Glutamatergic neuron (in vitro differentiated cells): ENCODE measurements at regions not wholly inside any gene's neighbourhood (a gene's known extent, or its start where the extent isn't known, plus 50 kb on each side); places are given as distances from the start of the nearest gene placed in this dataset.

Experiments
- DNase-seq: peaks from one replicate; pipeline ENCODE4 v3.0.0; 2022
- H3K27ac Mint-ChIP-seq: one replicate; pipeline ENCODE4 v1.8.0; 2020; ENCODE audit warnings: mild to moderate bottlenecking, mixed read lengths, inconsistent platforms; ENCODE audit not compliant: unreplicated experiment
- H3K27me3 Mint-ChIP-seq: one replicate; pipeline ENCODE4 v1.8.0; 2020; ENCODE audit warnings: mild to moderate bottlenecking, moderate library complexity, mixed read lengths, inconsistent platforms; ENCODE audit not compliant: unreplicated experiment
- H3K36me3 Mint-ChIP-seq: one replicate; pipeline ENCODE4 v1.8.0; 2020; ENCODE audit warnings: mild to moderate bottlenecking, mixed read lengths, inconsistent platforms; ENCODE audit not compliant: unreplicated experiment
- H3K4me1 Mint-ChIP-seq: one replicate; pipeline ENCODE4 v1.8.0; 2020; ENCODE audit warnings: mild to moderate bottlenecking, low read depth, mixed read lengths, inconsistent platforms; ENCODE audit not compliant: unreplicated experiment
- H3K4me3 Mint-ChIP-seq: one replicate; pipeline ENCODE4 v1.8.0; 2020; ENCODE audit warnings: mild to moderate bottlenecking, mixed read lengths, inconsistent platforms; ENCODE audit not compliant: unreplicated experiment
- H3K9me3 Mint-ChIP-seq: one replicate; pipeline ENCODE4 v1.8.0; 2020; ENCODE audit warnings: mild to moderate bottlenecking, moderate library complexity, mixed read lengths, inconsistent platforms; ENCODE audit not compliant: unreplicated experiment
- TF ChIP-seq, protein P1 (sequence below): fragments of 200-600 bp; sonication (generic); IDR thresholded peaks from one replicate; pipeline ENCODE4 v1.5.0; 2021; ENCODE audit not compliant: partially characterized antibody, unreplicated experiment

DNA sequence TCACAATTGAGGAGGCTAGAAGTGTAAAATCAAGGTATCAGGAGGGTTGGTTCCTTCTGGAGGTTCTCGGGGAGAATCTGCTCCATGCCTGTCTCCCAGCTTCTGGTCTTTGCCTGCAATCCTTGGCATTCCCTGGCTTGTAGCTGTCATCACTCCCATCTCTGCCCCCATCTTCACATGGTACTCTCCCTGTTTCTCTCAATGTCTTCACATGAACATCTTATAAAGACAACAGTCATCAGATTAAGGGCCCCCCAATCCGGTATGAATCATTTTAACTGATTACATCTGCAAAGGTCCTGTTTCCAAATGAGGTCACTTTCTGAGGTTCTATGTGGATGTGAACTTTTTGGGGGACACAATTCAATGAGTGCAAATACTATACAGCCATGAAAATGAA is 113.0 kb upstream of the GALNT15 start:
- Mint-ChIP-seq H3K27ac (no peak overlapping the region), H3K27me3 (peaks cover 1% of the 10 kb centered on the region), H3K4me1 (no peaks in the 10 kb centered on the region), H3K9me3 (peaks cover 3% of the 10 kb centered on the region), H3K36me3 (no peaks in the 10 kb centered on the region), H3K4me3 (no peak overlapping the region)
- DNase-seq: no peak
- TF ChIP-seq, protein P1, sequence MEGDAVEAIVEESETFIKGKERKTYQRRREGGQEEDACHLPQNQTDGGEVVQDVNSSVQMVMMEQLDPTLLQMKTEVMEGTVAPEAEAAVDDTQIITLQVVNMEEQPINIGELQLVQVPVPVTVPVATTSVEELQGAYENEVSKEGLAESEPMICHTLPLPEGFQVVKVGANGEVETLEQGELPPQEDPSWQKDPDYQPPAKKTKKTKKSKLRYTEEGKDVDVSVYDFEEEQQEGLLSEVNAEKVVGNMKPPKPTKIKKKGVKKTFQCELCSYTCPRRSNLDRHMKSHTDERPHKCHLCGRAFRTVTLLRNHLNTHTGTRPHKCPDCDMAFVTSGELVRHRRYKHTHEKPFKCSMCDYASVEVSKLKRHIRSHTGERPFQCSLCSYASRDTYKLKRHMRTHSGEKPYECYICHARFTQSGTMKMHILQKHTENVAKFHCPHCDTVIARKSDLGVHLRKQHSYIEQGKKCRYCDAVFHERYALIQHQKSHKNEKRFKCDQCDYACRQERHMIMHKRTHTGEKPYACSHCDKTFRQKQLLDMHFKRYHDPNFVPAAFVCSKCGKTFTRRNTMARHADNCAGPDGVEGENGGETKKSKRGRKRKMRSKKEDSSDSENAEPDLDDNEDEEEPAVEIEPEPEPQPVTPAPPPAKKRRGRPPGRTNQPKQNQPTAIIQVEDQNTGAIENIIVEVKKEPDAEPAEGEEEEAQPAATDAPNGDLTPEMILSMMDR: no peak

DNA sequence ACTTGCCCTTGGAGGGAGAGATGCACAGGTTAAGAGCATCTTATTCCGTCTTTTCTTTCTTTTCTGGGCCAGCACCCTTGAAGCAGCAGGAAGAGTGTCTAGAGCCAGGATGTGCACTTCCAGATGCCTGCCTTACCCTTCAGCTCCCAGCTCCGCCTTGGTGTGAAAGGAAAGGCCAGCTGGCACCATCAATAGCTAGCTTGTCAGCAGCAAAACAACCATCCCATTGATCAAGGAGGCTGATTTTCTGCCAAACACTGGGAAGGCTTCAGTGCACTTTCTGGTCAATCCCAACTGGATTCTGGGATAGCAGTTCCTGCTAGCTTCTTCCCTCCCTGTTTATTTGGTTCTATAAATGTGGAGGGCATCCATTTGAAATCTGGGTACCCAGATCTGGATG is 110.9 kb upstream of the GALNT15 start:
- DNase-seq: no peak
- Mint-ChIP-seq H3K27me3 (peaks cover 1% of the 10 kb centered on the region), H3K27ac (no peak overlapping the region), H3K4me1 (no peaks in the 10 kb centered on the region), H3K36me3 (no peaks in the 10 kb centered on the region), H3K4me3 (no peak overlapping the region), H3K9me3 (peaks cover 3% of the 10 kb centered on the region)
- TF ChIP-seq, protein P1: no peak

- Mint-ChIP-seq H3K4me1 (no peaks in the 10 kb centered on the region), H3K27ac (no peak overlapping the region), H3K27me3 (peaks cover 1% of the 10 kb centered on the region), H3K9me3 (peaks cover 3% of the 10 kb centered on the region), H3K4me3 (no peak overlapping the region), H3K36me3 (no peaks in the 10 kb centered on the region)
- TF ChIP-seq, protein P1: no peak
- DNase-seq: no peak
Observed at GRCh38 chr3:16064642-16065414, 109.7 kb upstream of the GALNT15 start.

DNA sequence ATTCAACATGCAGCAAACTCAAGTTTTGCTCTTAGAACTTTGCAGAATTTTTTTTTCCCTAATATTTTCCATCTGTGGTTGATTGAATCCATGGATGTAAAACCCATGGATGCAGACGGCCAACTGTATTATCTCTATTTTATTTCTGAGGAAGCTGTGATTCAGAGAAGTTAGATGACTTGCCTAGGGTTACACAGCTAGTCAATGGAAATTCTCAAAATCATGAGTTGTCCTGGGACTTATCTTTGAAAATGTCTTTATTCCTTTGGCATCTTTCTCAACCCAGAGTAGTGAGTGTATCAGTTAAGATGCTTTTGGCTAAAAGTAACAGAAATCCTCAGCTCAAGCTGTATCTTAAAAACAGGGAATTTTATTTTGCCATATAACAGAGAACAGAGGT is 107.9 kb upstream of the GALNT15 start:
- peaks cover 1% of the 10 kb centered on the region for H3K27me3 Mint-ChIP-seq
- no peak for DNase-seq
- no peaks in the 10 kb centered on the region for H3K4me1 Mint-ChIP-seq
- no peaks in the 10 kb centered on the region for H3K9me3 Mint-ChIP-seq
- H3K27ac Mint-ChIP-seq: no peak overlapping the region
- no peak overlapping the region for H3K4me3 Mint-ChIP-seq
- no peaks in the 10 kb centered on the region for H3K36me3 Mint-ChIP-seq
- TF ChIP-seq, protein P1: no peak

DNA sequence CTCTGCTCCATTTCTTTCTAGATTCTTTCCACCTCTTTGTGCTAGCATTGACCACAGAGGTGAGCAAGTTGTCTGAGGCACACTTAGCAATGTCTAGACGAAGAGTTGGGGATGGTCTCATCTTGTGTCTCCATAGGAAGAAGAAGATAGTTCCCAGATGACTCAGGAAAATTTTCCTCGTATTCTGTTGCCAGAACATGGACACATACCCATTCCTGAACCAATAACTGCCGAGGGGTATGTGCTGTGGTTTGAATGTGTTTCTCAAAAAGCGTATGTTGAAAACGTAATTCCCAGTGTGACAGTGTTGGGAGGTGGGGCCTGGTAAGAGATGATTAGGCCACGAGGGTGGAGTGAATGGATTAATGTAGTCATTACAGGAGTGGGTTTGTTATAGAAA is 107.5 kb upstream of the GALNT15 start:
- no peak overlapping the region for H3K4me3 Mint-ChIP-seq
- no peaks in the 10 kb centered on the region for H3K4me1 Mint-ChIP-seq
- H3K27me3 Mint-ChIP-seq: peaks cover 1% of the 10 kb centered on the region
- no peaks in the 10 kb centered on the region for H3K9me3 Mint-ChIP-seq
- no peak overlapping the region for H3K27ac Mint-ChIP-seq
- no peak for DNase-seq
- TF ChIP-seq, protein P1: no peak
- H3K36me3 Mint-ChIP-seq: no peaks in the 10 kb centered on the region
